ENCODE measurements at regions not wholly inside any gene's neighbourhood (a gene's known extent, or its start where the extent isn't known, plus 50 kb on each side); places are given as distances from the start of the nearest gene placed in this dataset.

GRCh38 chr12:75774261-75775052 lies 257.1 kb downstream of the PHLDA1 start:
- ATAC-seq = no peak
- Histone ChIP-seq H3K9me3 (ENCODE audit: control insufficient read depth in 2 of 3, low read length in 3 of 3) (no peaks in the 10 kb centered on the region), H3K36me3 (ENCODE audit: control insufficient read depth in 2 of 3, insufficient read depth in 3 of 3, low read length in 3 of 3) (no peaks in the 10 kb centered on the region), H3K4me3 (ENCODE audit: low read length) (no peak overlapping the region), H3K27me3 (ENCODE audit: control insufficient read depth in 2 of 2, insufficient read depth in 2 of 2, low read length in 2 of 2) (no peaks in the 10 kb centered on the region), H3K4me1 (ENCODE audit: control insufficient read depth in 2 of 2, insufficient read depth in 2 of 2, low read length in 2 of 2) (no peaks in the 10 kb centered on the region), H3K27ac (ENCODE audit: low read depth, low read length) (no peak overlapping the region)
- intact Hi-C loops (cut with micrococcal nuclease) = no loop called here
- ChIA-PET POLR2A (no interaction called here), CTCF (interaction anchor here (0.7 kb wide), 1 partner anchor 1066 kb away, joined by 3 read pairs; no protein-coding TSS in a partner anchor)
- Mint-ChIP-seq H3K9me3 (peaks cover 0 to 2% (median 0%) of the 10 kb centered on the region in 11 donors), H3K27ac (no peak overlapping the region), H3K27me3 (peaks cover 0 to 17% (median 4%) of the 10 kb centered on the region in 5 donors), H3K4me3 (no peak overlapping the region), H3K36me3 (no peaks in the 10 kb centered on the region), H3K4me1 (peaks cover 0 to 2% (median 0%) of the 10 kb centered on the region in 7 donors)
- no peak for DNase-seq

- H3K9me3 Mint-ChIP-seq = peaks cover 0 to 2% (median 0%) of the 10 kb centered on the region in 11 donors
- DNase-seq (no peak), ATAC-seq (no peak)
- H3K4me1 ChIP-seq (ENCODE audit: control insufficient read depth in 2 of 2, insufficient read depth in 2 of 2, low read length in 2 of 2) = no peaks in the 10 kb centered on the region
- no peaks in the 10 kb centered on the region for H3K36me3 Mint-ChIP-seq
- no peak overlapping the region for H3K27ac ChIP-seq (ENCODE audit: low read depth, low read length)
- ChIA-PET CTCF (no interaction called here), POLR2A (no interaction called here)
- no peak overlapping the region for H3K4me3 Mint-ChIP-seq
- H3K27ac Mint-ChIP-seq = no peak overlapping the region
- H3K27me3 Mint-ChIP-seq = peaks cover 0 to 28% (median 3%) of the 10 kb centered on the region in 5 donors
- H3K27me3 ChIP-seq (ENCODE audit: control insufficient read depth in 2 of 2, insufficient read depth in 2 of 2, low read length in 2 of 2) = peaks cover 0 to under 1% of the 10 kb centered on the region in 2 donors
- H3K9me3 ChIP-seq (ENCODE audit: control insufficient read depth in 2 of 3, low read length in 3 of 3) = no peaks in the 10 kb centered on the region
- intact Hi-C loops (cut with micrococcal nuclease) = no loop called here
- H3K4me1 Mint-ChIP-seq = peaks cover 0 to 2% (median 0%) of the 10 kb centered on the region in 7 donors
- no peaks in the 10 kb centered on the region for H3K36me3 ChIP-seq (ENCODE audit: control insufficient read depth in 2 of 3, insufficient read depth in 3 of 3, low read length in 3 of 3)
- no peak overlapping the region for H3K4me3 ChIP-seq (ENCODE audit: low read length)
Observed at GRCh38 chr12:75773377-75773776, 258.2 kb downstream of the PHLDA1 start.

GRCh38 chr12:75771023-75771422 lies 259.6 kb upstream of the KRR1 start:
- Mint-ChIP-seq H3K9me3 (peaks cover 0 to 1% (median 0%) of the 10 kb centered on the region in 11 donors), H3K36me3 (no peaks in the 10 kb centered on the region), H3K27ac (no peak overlapping the region), H3K27me3 (peaks cover 0 to 36% (median under 1%) of the 10 kb centered on the region in 5 donors), H3K4me1 (peaks cover 0 to 2% (median 0%) of the 10 kb centered on the region in 7 donors), H3K4me3 (no peak overlapping the region)
- Histone ChIP-seq H3K9me3 (ENCODE audit: control insufficient read depth in 2 of 3, low read length in 3 of 3) (no peaks in the 10 kb centered on the region), H3K4me1 (ENCODE audit: control insufficient read depth in 2 of 2, insufficient read depth in 2 of 2, low read length in 2 of 2) (no peaks in the 10 kb centered on the region), H3K27ac (ENCODE audit: low read depth, low read length) (no peak overlapping the region), H3K4me3 (ENCODE audit: low read length) (no peak overlapping the region), H3K36me3 (ENCODE audit: control insufficient read depth in 2 of 3, insufficient read depth in 3 of 3, low read length in 3 of 3) (no peaks in the 10 kb centered on the region), H3K27me3 (ENCODE audit: control insufficient read depth in 2 of 2, insufficient read depth in 2 of 2, low read length in 2 of 2) (peaks cover 0 to 3% of the 10 kb centered on the region in 2 donors)
- CTCF ChIA-PET = no interaction called here
- POLR2A ChIA-PET = no interaction called here
- intact Hi-C loops (cut with micrococcal nuclease) = no loop called here
- ATAC-seq (no peak), DNase-seq (no peak)

GRCh38 chr12:75767957-75768356 lies 256.5 kb upstream of the KRR1 start:
- no peak overlapping the region for H3K27ac Mint-ChIP-seq
- Histone ChIP-seq H3K27ac (ENCODE audit: low read depth, low read length) (no peak overlapping the region), H3K4me3 (ENCODE audit: low read length) (no peak overlapping the region), H3K36me3 (ENCODE audit: control insufficient read depth in 2 of 3, insufficient read depth in 3 of 3, low read length in 3 of 3) (no peaks in the 10 kb centered on the region), H3K27me3 (ENCODE audit: control insufficient read depth in 2 of 2, insufficient read depth in 2 of 2, low read length in 2 of 2) (peaks cover 0 to 3% of the 10 kb centered on the region in 2 donors), H3K9me3 (ENCODE audit: control insufficient read depth in 2 of 3, low read length in 3 of 3) (no peaks in the 10 kb centered on the region), H3K4me1 (ENCODE audit: control insufficient read depth in 2 of 2, insufficient read depth in 2 of 2, low read length in 2 of 2) (no peaks in the 10 kb centered on the region)
- peaks cover 0 to 41% (median 8%) of the 10 kb centered on the region in 5 donors for H3K27me3 Mint-ChIP-seq
- intact Hi-C loops (cut with micrococcal nuclease) = no loop called here
- ATAC-seq (no peak), DNase-seq (no peak)
- CTCF ChIA-PET = no interaction called here
- POLR2A ChIA-PET = no interaction called here
- H3K4me3 Mint-ChIP-seq = no peak overlapping the region
- no peaks in the 10 kb centered on the region for H3K36me3 Mint-ChIP-seq
- H3K9me3 Mint-ChIP-seq = peaks cover 0 to 1% (median 0%) of the 10 kb centered on the region in 11 donors
- no peaks in the 10 kb centered on the region for H3K4me1 Mint-ChIP-seq

- Mint-ChIP-seq H3K4me1 (no peaks in the 10 kb centered on the region), H3K27me3 (peaks cover 0 to 41% (median 8%) of the 10 kb centered on the region in 5 donors), H3K4me3 (no peak overlapping the region), H3K36me3 (no peaks in the 10 kb centered on the region), H3K27ac (no peak overlapping the region), H3K9me3 (no peaks in the 10 kb centered on the region)
- POLR2A ChIA-PET = no interaction called here
- CTCF ChIA-PET = no interaction called here
- Histone ChIP-seq H3K4me3 (ENCODE audit: low read length) (no peak overlapping the region), H3K27ac (ENCODE audit: low read depth, low read length) (no peak overlapping the region), H3K36me3 (ENCODE audit: control insufficient read depth in 2 of 3, insufficient read depth in 3 of 3, low read length in 3 of 3) (no peaks in the 10 kb centered on the region), H3K27me3 (ENCODE audit: control insufficient read depth in 2 of 2, insufficient read depth in 2 of 2, low read length in 2 of 2) (peaks cover 0 to 3% of the 10 kb centered on the region in 2 donors), H3K9me3 (ENCODE audit: control insufficient read depth in 2 of 3, low read length in 3 of 3) (no peaks in the 10 kb centered on the region), H3K4me1 (ENCODE audit: control insufficient read depth in 2 of 2, insufficient read depth in 2 of 2, low read length in 2 of 2) (no peaks in the 10 kb centered on the region)
- DNase-seq (no peak), ATAC-seq (no peak)
- intact Hi-C loops (cut with micrococcal nuclease) = no loop called here
Observed at GRCh38 chr12:75766263-75767160, 255.1 kb upstream of the KRR1 start.

GRCh38 chr12:75765170-75766059 lies 254.0 kb upstream of the KRR1 start:
- no peaks in the 10 kb centered on the region for H3K4me1 Mint-ChIP-seq
- ChIA-PET CTCF (no interaction called here), POLR2A (no interaction called here)
- ATAC-seq = no peak
- no peak overlapping the region for H3K27ac Mint-ChIP-seq
- Histone ChIP-seq H3K4me1 (ENCODE audit: control insufficient read depth in 2 of 2, insufficient read depth in 2 of 2, low read length in 2 of 2) (no peaks in the 10 kb centered on the region), H3K36me3 (ENCODE audit: control insufficient read depth in 2 of 3, insufficient read depth in 3 of 3, low read length in 3 of 3) (no peaks in the 10 kb centered on the region), H3K27ac (ENCODE audit: low read depth, low read length) (no peak overlapping the region), H3K27me3 (ENCODE audit: control insufficient read depth in 2 of 2, insufficient read depth in 2 of 2, low read length in 2 of 2) (peaks cover 0 to 3% of the 10 kb centered on the region in 2 donors), H3K9me3 (ENCODE audit: control insufficient read depth in 2 of 3, low read length in 3 of 3) (no peaks in the 10 kb centered on the region), H3K4me3 (ENCODE audit: low read length) (no peak overlapping the region)
- no peak overlapping the region for H3K4me3 Mint-ChIP-seq
- no peaks in the 10 kb centered on the region for H3K9me3 Mint-ChIP-seq
- no peak for DNase-seq
- intact Hi-C loops (cut with micrococcal nuclease) = no loop called here
- no peaks in the 10 kb centered on the region for H3K36me3 Mint-ChIP-seq
- H3K27me3 Mint-ChIP-seq = peaks cover 0 to 44% (median 8%) of the 10 kb centered on the region in 5 donors

Measured in naive thymus-derived CD4-positive, alpha-beta T cell (primary cell).